Astrocyte (in vitro differentiated cells and primary cell): ENCODE measurements at regions not wholly inside any gene's neighbourhood (a gene's known extent, or its start where the extent isn't known, plus 50 kb on each side); places are given as distances from the start of the nearest gene placed in this dataset.
A peak's percentile ranks its signal among the peaks of the same experiment; 100 is the strongest.

Source experiments
- DNase-seq: peaks from one replicate; pipeline ENCODE4 v3.0.0-alpha.2; 2010; ENCODE audit warnings: low read depth
- FAIRE-seq: peaks from 2 replicates; lab custom pipeline; 2011; peaks lifted over from hg19 to GRCh38; lab: Jason Lieb, UNC
- H2AFZ ChIP-seq: 2 replicates; pipeline ENCODE4 v1.6.0; 2012; ENCODE audit warnings: low read depth, low read length, inconsistent platforms
- H3K27ac ChIP-seq: 2 replicates; pipeline ENCODE4 v1.5.1; 2011; ENCODE audit warnings: low read depth, low read length, inconsistent platforms
- H3K27me3 ChIP-seq: 2 replicates; pipeline ENCODE4 v1.6.0; 2011; ENCODE audit warnings: low read length, inconsistent platforms; ENCODE audit not compliant: insufficient read depth
- H3K36me3 ChIP-seq: 2 replicates; pipeline ENCODE4 v1.5.1; 2011; ENCODE audit warnings: low read length, inconsistent platforms; ENCODE audit not compliant: insufficient read depth
- H3K4me1 ChIP-seq: 2 replicates; pipeline ENCODE4 v1.5.1; 2011; ENCODE audit warnings: low read length, inconsistent platforms; ENCODE audit not compliant: insufficient read depth
- H3K4me2 ChIP-seq: 2 replicates; pipeline ENCODE4 v1.6.0; 2012; ENCODE audit warnings: low read length, inconsistent platforms
- H3K4me3 ChIP-seq: 2 replicates; pipeline ENCODE4 v1.5.1; 2011; ENCODE audit warnings: low read depth, mild to moderate bottlenecking, low read length, inconsistent platforms; ENCODE audit not compliant: insufficient read depth
- H3K79me2 ChIP-seq: 2 replicates; pipeline ENCODE4 v1.6.0; 2012; ENCODE audit warnings: mild to moderate bottlenecking, low read length, inconsistent platforms; ENCODE audit not compliant: insufficient read depth
- H3K9ac ChIP-seq: 2 replicates; pipeline ENCODE4 v1.6.0; 2012; ENCODE audit warnings: mild to moderate bottlenecking, low read length, inconsistent platforms
- H3K9me3 ChIP-seq: 2 replicates; pipeline ENCODE4 v1.5.1; 2012; ENCODE audit warnings: low read depth, mild to moderate bottlenecking, low read length, inconsistent platforms; ENCODE audit not compliant: insufficient read depth
- H4K20me1 ChIP-seq: 2 replicates; pipeline ENCODE4 v1.6.0; 2012; ENCODE audit warnings: low read length, inconsistent platforms; ENCODE audit not compliant: insufficient read depth
- H3K27ac Mint-ChIP-seq: one replicate; pipeline ENCODE4 v1.8.0; 2021; ENCODE audit warnings: mild to moderate bottlenecking, mixed read lengths; ENCODE audit not compliant: unreplicated experiment
- H3K27me3 Mint-ChIP-seq: one replicate; pipeline ENCODE4 v1.8.0; 2021; ENCODE audit warnings: low read depth, mixed read lengths; ENCODE audit not compliant: unreplicated experiment
- H3K36me3 Mint-ChIP-seq: one replicate; pipeline ENCODE4 v1.8.0; 2021; ENCODE audit warnings: low read depth, mixed read lengths; ENCODE audit not compliant: unreplicated experiment
- H3K4me1 Mint-ChIP-seq: one replicate; pipeline ENCODE4 v1.8.0; 2021; ENCODE audit warnings: low read depth, mixed read lengths; ENCODE audit not compliant: unreplicated experiment
- H3K4me3 Mint-ChIP-seq: one replicate; pipeline ENCODE4 v1.8.0; 2021; ENCODE audit warnings: mild to moderate bottlenecking, moderate library complexity, mixed read lengths; ENCODE audit not compliant: unreplicated experiment
- H3K9me3 Mint-ChIP-seq: one replicate; pipeline ENCODE4 v1.8.0; 2021; ENCODE audit warnings: mild to moderate bottlenecking, mixed read lengths; ENCODE audit not compliant: unreplicated experiment
- EZH2 ChIP-seq: IDR thresholded peaks from 2 replicates; pipeline ENCODE4 v1.6.1; 2012; ENCODE audit warnings: mild to moderate bottlenecking, low read length, inconsistent platforms; ENCODE audit not compliant: insufficient read depth
- TF ChIP-seq, protein P1 (sequence below): IDR thresholded peaks from 2 replicates; pipeline ENCODE4 v1.5.1; 2011; ENCODE audit warnings: low read depth, mild to moderate bottlenecking, inconsistent platforms, low read length, moderate library complexity; ENCODE audit not compliant: insufficient read depth

DNA sequence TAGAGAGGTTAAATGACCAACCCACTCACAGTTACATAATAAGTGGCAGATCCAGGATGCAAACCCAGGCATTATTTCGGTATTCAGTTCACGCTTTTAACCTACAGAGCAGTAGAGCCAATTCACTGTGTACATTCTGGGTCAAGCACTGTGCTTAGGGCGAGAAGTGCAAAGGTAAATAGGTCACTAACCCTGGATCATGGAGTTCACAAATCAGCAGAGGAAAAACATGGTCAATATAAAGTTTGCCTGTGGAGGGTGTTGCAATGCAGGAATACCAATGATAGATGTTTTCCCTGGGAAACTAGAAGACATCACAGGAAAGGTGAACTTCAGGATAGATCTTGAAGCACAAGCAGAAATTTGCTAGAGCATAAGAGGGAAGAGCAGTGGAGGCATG, 253.4 kb upstream of the NFIA start:
- Mint-ChIP-seq H3K27me3 (peaks cover 5% of the 10 kb centered on the region), H3K36me3 (no peaks in the 10 kb centered on the region), H3K4me3 (no peak overlapping the region), H3K4me1 (peaks cover 8% of the 10 kb centered on the region), H3K27ac (no peak overlapping the region), H3K9me3 (no peaks in the 10 kb centered on the region)
- no peak overlapping the region for H2AFZ ChIP-seq
- FAIRE-seq (no peak), DNase-seq (no peak)
- no peaks in the 10 kb centered on the region for H3K4me1 ChIP-seq
- no peaks in the 10 kb centered on the region for H3K79me2 ChIP-seq
- H3K27me3 ChIP-seq = no peaks in the 10 kb centered on the region
- H3K27ac ChIP-seq = no peak overlapping the region
- H3K9ac ChIP-seq = no peak overlapping the region
- no peaks in the 10 kb centered on the region for H3K36me3 ChIP-seq
- no peak overlapping the region for H3K4me2 ChIP-seq
- no peaks in the 10 kb centered on the region for H3K9me3 ChIP-seq
- TF ChIP-seq EZH2 = no peak
- TF ChIP-seq, protein P1, sequence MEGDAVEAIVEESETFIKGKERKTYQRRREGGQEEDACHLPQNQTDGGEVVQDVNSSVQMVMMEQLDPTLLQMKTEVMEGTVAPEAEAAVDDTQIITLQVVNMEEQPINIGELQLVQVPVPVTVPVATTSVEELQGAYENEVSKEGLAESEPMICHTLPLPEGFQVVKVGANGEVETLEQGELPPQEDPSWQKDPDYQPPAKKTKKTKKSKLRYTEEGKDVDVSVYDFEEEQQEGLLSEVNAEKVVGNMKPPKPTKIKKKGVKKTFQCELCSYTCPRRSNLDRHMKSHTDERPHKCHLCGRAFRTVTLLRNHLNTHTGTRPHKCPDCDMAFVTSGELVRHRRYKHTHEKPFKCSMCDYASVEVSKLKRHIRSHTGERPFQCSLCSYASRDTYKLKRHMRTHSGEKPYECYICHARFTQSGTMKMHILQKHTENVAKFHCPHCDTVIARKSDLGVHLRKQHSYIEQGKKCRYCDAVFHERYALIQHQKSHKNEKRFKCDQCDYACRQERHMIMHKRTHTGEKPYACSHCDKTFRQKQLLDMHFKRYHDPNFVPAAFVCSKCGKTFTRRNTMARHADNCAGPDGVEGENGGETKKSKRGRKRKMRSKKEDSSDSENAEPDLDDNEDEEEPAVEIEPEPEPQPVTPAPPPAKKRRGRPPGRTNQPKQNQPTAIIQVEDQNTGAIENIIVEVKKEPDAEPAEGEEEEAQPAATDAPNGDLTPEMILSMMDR = no peak
- H4K20me1 ChIP-seq = no peaks in the 10 kb centered on the region
- H3K4me3 ChIP-seq = no peak overlapping the region

DNA sequence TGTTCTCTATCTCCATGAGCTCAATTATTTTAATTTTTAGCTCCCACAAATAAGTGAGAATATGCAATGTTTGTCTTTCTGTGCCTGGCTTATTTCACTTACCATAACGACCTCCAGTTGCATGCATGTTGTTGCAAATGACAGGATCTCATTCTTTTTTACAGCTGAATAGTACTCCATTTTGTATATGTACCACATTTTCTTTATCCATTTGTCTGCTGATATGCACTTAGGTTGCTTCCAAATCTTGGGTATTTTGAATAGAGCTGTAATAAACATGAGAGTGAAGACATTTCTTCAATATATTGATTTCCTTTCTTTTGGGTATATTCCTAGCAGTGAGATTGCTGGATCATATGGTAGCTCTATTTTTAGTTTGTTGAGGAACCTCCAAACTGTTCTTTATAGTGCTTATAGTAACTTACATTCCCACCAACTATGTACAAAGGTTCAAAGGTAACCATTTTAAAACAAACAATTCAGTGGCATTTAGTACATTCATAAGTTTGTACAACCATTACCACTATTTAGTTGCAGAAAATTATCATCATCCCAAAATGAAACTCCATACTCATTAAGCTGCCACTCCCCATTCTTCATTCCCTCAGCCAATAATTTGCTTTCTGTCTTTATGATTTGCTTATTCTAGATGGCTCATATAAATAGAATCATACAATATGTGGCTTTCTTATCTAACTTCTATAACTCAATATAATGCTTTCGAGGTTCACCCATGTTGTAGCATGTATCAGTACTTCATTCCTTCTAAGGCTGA, 255.9 kb upstream of the NFIA start:
- Mint-ChIP-seq H3K36me3 (no peaks in the 10 kb centered on the region), H3K27ac (no peak overlapping the region), H3K4me3 (no peak overlapping the region), H3K27me3 (peaks cover 5% of the 10 kb centered on the region), H3K9me3 (no peaks in the 10 kb centered on the region), H3K4me1 (no peaks in the 10 kb centered on the region)
- Histone ChIP-seq H3K27me3 (no peaks in the 10 kb centered on the region), H3K4me2 (no peak overlapping the region), H3K4me3 (no peak overlapping the region), H4K20me1 (no peaks in the 10 kb centered on the region), H3K9me3 (no peaks in the 10 kb centered on the region), H2AFZ (no peak overlapping the region), H3K9ac (no peak overlapping the region), H3K4me1 (no peaks in the 10 kb centered on the region), H3K79me2 (no peaks in the 10 kb centered on the region), H3K27ac (no peak overlapping the region), H3K36me3 (no peaks in the 10 kb centered on the region)
- peak; percentile 49 for FAIRE-seq
- TF ChIP-seq EZH2 = no peak
- TF ChIP-seq, protein P1 = no peak
- no peak for DNase-seq

DNA sequence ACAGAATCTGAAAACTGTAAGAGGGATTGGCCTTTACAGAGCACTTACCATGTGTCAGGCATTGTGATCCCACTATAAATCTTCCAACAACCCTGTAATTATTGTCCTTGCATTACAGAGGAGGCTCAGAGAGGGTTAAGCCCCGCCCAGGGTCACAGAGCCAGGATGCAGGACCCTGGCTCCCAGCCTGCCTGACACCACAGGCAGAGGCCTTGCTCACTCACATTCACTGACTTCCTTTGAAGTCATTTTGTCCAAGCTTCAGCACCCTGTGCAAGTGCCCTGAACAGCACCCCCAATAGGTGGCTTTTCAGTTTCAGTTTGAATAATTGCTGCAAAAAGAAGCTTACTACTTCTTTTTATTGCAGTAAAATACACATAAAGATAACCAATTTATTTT, 256.8 kb upstream of the NFIA start:
- Histone ChIP-seq H4K20me1 (no peaks in the 10 kb centered on the region), H3K79me2 (no peaks in the 10 kb centered on the region), H3K9me3 (no peaks in the 10 kb centered on the region), H3K36me3 (no peaks in the 10 kb centered on the region), H3K9ac (no peak overlapping the region), H3K4me2 (no peak overlapping the region), H3K4me1 (no peaks in the 10 kb centered on the region), H3K27ac (no peak overlapping the region), H3K27me3 (no peaks in the 10 kb centered on the region), H3K4me3 (no peak overlapping the region), H2AFZ (no peak overlapping the region)
- H3K9me3 Mint-ChIP-seq = no peaks in the 10 kb centered on the region
- DNase-seq = no peak
- no peak overlapping the region for H3K27ac Mint-ChIP-seq
- H3K27me3 Mint-ChIP-seq = peaks cover 3% of the 10 kb centered on the region
- H3K4me3 Mint-ChIP-seq = no peak overlapping the region
- FAIRE-seq = no peak
- TF ChIP-seq, protein P1 = no peak
- no peak for TF ChIP-seq EZH2
- no peaks in the 10 kb centered on the region for H3K36me3 Mint-ChIP-seq
- H3K4me1 Mint-ChIP-seq = no peaks in the 10 kb centered on the region
